ENCODE measurements at regions not wholly inside any gene's neighbourhood (a gene's known extent, or its start where the extent isn't known, plus 50 kb on each side); places are given as distances from the start of the nearest gene placed in this dataset.
"Not testable (repeated sequence)": the region's sequence is repeated elsewhere in the genome, so short reads cannot be mapped to it uniquely, and the experiment has no call there.

DNA sequence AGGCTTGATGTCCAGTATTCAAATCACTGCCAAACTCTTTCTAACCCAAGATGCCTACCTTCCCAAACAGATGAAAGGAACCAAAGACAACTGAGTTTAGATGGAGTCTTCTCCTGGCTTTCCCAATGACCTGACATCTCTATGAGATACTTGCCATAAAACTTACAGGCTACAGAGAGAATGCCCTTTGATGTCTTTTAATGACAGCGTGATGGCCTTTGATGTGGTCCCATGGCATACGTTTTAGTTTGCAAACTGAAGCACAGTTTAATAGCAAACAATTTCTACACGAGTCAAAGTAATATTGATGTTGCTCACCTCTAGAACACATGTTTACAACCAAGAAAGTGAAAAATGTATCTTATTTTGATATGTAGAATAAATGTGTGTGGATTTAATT is 73.2 kb downstream of the ZIC4 start:
- no peak for DNase-seq

- DNase-seq, result no peak
Observed at GRCh38 chr3:147328711-147329110, 77.6 kb downstream of the ZIC4 start.

DNA sequence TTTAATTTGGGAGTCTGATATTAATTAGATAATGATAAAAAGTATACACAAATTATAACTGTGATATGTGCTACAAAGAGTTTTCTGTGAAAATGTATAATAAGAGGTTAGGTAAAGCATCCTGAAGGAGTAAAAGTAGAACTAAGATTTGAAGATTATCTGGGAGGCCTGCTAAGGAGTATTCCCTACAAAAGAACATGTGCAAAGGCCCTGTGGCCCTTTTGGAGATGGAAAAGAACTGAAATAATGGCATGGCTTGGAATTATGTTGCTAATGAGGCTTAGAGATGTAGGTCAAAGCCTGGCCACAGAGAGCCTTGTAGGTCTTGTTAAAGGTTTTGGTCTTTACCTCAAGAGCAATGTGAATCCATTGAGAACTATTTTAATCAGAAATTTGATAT is 82.0 kb downstream of the ZIC4 start:
- DNase-seq, result no peak

- DNase-seq, result no peak
Observed at GRCh38 chr3:147318900-147319299, 87.4 kb downstream of the ZIC4 start.

DNA sequence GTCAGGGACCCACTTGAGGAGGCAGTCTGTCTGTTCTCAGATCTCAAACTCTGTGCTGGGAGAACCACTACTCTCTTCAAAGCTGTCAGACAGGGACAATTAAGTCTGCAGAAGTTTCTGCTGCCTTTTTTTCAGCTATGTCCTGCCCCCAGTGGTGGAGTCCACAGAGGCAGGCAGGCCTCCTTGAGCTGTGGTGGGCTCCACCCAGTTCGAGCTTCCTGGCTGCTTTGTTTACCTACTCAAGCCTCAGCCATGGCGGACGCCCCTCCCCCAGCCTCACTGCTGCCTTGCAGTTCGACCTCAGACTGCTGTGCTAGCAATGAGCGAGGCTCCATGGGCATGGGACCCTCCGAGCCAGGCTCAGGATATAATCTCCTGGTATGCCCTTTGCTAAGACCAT is 89.3 kb downstream of the ZIC4 start:
- DNase-seq, result not testable (repeated sequence)

DNA sequence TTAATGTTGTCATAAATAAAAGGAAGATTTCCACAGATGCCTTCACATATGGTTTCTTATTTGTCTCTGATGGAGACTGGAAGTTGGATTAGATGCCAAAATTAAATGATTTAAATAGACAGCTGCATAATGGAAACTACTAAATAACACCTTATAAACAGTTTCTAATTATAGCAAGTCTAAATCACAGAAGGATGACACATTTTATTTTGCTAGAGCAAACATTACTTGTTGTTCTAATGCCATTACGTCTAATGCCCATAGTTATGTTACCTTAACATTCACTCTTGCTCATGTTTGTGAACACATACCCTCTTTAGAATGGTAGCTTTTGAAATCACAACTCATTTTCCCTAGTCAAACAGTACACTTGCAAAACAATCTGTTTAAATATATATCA is 92.8 kb downstream of the ZIC4 start:
- no peak for DNase-seq

DNA sequence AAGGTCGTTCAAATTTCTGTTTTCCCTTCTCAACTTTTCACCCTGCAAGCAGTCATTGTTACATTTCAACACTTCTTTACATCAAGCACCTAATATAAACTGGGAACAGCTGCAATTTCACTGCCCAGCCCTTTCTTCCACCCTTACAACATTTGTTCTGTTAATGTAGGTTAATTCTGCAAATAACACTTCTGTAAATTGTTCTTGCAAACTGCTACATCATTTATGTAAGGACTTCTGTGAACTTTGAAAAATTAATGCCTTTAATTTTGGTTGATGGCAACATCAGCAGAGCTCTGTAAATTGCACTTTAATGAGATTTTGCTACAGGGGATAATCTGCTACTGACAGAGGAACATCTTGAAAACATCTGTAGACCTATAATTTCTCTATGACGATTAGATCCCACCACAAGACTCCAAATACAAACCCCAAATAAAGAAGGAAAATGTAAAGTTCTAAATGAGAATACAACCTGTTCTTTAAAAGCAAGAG is 93.5 kb downstream of the ZIC4 start:
- no peak for DNase-seq

GRCh38 chr3:147311716-147312115 is 94.6 kb downstream of the ZIC4 start:
- DNase-seq, result no peak

DNA sequence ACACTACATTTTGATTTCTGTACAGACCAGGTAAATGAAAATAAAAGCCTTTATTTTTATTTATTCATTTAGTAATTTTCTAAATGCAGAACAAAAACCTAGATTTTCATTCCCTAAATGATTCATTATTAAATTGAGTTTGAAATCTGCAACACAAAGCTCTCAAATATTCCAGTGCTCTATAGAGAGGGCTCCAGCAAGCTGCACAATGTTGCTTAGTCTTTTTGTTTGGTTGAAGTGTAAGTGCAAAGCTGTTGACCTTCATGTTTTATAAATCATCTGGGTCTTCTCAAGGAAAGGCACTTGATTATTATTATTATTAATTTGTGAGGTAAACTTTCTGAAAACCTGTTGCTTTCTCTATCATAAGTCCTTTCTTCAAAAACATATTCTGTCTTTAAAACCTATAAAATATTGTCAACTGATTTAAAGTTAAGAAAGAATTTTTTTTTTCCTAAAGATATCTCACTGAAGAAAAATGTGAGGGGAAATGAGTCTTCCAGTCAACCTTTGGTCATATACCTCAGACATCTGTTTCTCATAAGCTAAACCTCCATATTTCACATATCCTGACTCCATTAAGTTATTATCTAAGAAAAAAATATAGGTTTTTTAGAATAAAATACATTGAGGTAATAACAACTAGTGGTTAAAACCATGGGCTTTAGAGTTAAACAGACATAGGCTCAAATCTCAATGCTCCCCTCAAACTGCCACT is 100.7 kb downstream of the ZIC4 start:
- DNase-seq, result no peak

GRCh38 chr3:147304756-147305155 is 101.6 kb downstream of the ZIC4 start:
- no peak for DNase-seq

- DNase-seq, result no peak
Observed at GRCh38 chr3:147301781-147302180, 104.6 kb downstream of the ZIC4 start.

- no peak for DNase-seq
Observed at GRCh38 chr3:147299656-147300055, 106.7 kb downstream of the ZIC4 start.

GRCh38 chr3:147298511-147298982 is 107.8 kb downstream of the ZIC4 start:
- DNase-seq, result no peak

- DNase-seq, result no peak
Observed at GRCh38 chr3:147297761-147298350, 108.5 kb downstream of the ZIC4 start.

- DNase-seq, result not testable (repeated sequence)
Observed at GRCh38 chr3:147287370-147287769, 119.0 kb downstream of the ZIC4 start.

DNA sequence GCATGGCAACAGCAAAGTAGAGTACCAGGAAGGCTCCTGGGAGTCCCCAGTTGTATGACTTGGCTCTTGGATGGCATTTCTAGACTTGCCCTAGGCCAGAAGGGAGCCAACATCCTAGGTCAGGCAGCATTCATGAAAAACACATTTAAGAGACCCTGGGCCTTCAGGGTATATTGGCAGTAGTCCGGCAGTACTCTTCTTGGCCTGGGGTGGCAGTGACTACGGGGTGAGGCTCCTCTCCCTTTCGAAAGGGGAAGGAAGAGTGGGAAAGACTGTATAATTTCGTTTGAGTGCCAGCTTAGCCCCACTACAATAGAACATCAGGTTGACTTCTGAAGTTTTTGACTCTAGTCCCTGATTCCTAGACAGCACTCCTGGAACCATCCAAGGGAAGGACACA is 136.4 kb downstream of the ZIC4 start:
- no peak for DNase-seq

- DNase-seq, result no peak
Observed at GRCh38 chr3:147267434-147267833, 138.9 kb downstream of the ZIC4 start.

GRCh38 chr3:147257944-147258343 is 148.4 kb downstream of the ZIC4 start:
- no peak for DNase-seq

- DNase-seq, result no peak
Observed at GRCh38 chr3:147256739-147257138, 149.6 kb downstream of the ZIC4 start.

GRCh38 chr3:147246906-147247305 is 159.4 kb downstream of the ZIC4 start:
- DNase-seq, result no peak

GRCh38 chr3:147245638-147246037 is 160.7 kb downstream of the ZIC4 start:
- not testable (repeated sequence) for DNase-seq

GRCh38 chr3:147245022-147245421 is 161.3 kb downstream of the ZIC4 start:
- DNase-seq, result not testable (repeated sequence)

GRCh38 chr3:147244397-147244796 is 161.9 kb downstream of the ZIC4 start:
- DNase-seq, result no peak

GRCh38 chr3:147240581-147240980 is 165.8 kb downstream of the ZIC4 start:
- no peak for DNase-seq

DNA sequence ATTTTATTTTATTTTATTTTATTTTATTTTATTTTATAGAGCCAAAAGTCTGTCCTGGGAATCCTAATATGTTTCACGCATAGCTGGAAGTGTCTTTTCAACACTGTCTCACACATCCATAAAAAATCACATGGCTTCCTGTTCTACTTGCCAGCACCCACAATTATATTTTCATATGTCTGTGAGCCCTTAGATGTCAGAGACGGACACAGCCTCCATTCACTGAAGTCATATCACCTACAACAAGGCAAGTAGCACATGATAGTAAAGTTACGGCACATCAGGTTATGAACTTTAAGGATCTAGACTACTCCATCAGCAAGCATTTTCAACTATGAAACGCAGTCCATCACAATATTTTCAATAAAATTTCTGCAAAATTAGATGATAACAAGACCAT is 168.4 kb downstream of the ZIC4 start:
- no peak for DNase-seq
